Thyroid gland (tissue), 4 donors: ENCODE measurements at regions not wholly inside any gene's neighbourhood (a gene's known extent, or its start where the extent isn't known, plus 50 kb on each side); places are given as distances from the start of the nearest gene placed in this dataset.

Experiments used
- POLR2A ChIP-seq, 2 donors: fragments of 450-650 bp; IDR thresholded peaks; one replicate each; pipeline ENCODE4 v1.6.1; 2017; ENCODE audit warnings: antibody characterized with exemption in 2 of 2, mild to moderate bottlenecking in 2 of 2, moderate library complexity in 1 of 2
- TF ChIP-seq, protein P1 (sequence below), 6 experiments: fragments of 200-600 bp in 3 of 6; fragments of 450-650 bp in 3 of 6; sonication (generic) in 3 of 6; IDR thresholded peaks; one replicate each; pipeline ENCODE4 v1.5.1; 2016 to 2019; ENCODE audit warnings: antibody characterized with exemption in 6 of 6, mild to moderate bottlenecking in 2 of 6, inconsistent platforms in 1 of 6, moderate library complexity in 1 of 6

DNA sequence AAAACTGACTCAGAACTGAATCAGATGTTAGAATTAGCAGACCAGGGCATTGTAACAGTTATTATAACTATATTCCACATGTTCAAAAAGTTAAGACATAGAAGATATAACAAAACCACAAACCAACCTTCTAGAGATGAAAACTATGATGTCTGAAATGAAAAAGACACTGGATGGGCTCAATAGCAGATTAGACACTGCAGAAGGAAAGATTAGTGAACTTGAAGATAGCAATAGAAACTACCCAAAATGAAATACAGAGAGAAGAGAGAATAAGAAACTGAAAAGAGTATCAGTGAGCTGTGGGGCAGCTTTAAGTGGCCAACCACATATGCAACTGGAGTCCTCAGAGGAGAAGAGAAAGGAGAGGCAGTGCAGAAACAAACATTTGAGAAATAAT is 132.0 kb upstream of the ATP2B2 start:
- TF ChIP-seq, protein P1, sequence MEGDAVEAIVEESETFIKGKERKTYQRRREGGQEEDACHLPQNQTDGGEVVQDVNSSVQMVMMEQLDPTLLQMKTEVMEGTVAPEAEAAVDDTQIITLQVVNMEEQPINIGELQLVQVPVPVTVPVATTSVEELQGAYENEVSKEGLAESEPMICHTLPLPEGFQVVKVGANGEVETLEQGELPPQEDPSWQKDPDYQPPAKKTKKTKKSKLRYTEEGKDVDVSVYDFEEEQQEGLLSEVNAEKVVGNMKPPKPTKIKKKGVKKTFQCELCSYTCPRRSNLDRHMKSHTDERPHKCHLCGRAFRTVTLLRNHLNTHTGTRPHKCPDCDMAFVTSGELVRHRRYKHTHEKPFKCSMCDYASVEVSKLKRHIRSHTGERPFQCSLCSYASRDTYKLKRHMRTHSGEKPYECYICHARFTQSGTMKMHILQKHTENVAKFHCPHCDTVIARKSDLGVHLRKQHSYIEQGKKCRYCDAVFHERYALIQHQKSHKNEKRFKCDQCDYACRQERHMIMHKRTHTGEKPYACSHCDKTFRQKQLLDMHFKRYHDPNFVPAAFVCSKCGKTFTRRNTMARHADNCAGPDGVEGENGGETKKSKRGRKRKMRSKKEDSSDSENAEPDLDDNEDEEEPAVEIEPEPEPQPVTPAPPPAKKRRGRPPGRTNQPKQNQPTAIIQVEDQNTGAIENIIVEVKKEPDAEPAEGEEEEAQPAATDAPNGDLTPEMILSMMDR (IDR thresholded peaks at IDR 0.05), result no peak
- TF ChIP-seq POLR2A (IDR thresholded peaks at IDR 0.05), result no peak
